ENCODE measurements at regions not wholly inside any gene's neighbourhood (a gene's known extent, or its start where the extent isn't known, plus 50 kb on each side); places are given as distances from the start of the nearest gene placed in this dataset.

DNA sequence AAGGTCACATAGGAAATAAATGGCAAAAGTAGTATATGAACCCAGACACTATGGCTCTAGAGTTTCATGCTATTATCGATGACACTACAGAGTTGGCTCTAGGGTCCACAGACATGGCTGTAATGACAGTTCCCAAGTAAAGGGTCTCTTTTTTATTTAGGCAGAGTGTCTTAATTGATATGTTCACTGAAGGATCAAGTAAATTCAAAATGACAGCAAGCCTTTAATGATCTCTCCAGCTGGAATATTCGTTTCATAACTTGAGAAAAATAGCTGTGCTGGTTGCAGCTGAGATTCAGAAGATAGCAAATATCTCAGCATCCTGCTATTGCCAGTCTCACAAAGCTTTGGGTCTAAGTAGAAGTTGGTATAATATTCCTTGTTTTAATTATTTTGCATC is 333.6 kb upstream of the MAGI2 start (continued):
- no peak for TF ChIP-seq ZBTB33 (IDR thresholded peaks at IDR 0.05)
- no peak for TF ChIP-seq BRCA1 (IDR thresholded peaks at IDR 0.05; ENCODE audit: low read depth, low read length)
- no peak for TF ChIP-seq ZNF622 (IDR thresholded peaks at IDR 0.05)

- H2AFZ ChIP-seq (ENCODE audit: control insufficient read depth, low read depth, low read length): no peak overlapping the region
- POLR2A ChIA-PET: no interaction called here
- no TSS peak for BruUV-seq (replicated peaks)
- no peaks in the 10 kb centered on the region for H3K79me2 ChIP-seq (ENCODE audit: control insufficient read depth, insufficient read depth, low read length)
- H3K4me2 ChIP-seq (ENCODE audit: control insufficient read depth, insufficient read depth): no peak overlapping the region
- CTCF ChIA-PET: no interaction called here
- 30% methylated on average over 5 of the region's 5 CpGs for WGBS (ENCODE audit: insufficient coverage, insufficient replicate concordance, low lambda C conversion rate, missing lambda C conversion rate)
- RAD21 ChIA-PET (ENCODE audit: unreplicated experiment): no interaction called here
- SMC1A ChIA-PET (ENCODE audit: uncharacterized antibody, unreplicated experiment): interaction anchor here (0.6 to 0.7 kb wide), 2 partner anchors 19 to 115 kb away, joined by 3 read pairs; no protein-coding TSS in a partner anchor
- H3K27me3 ChIP-seq (replicated peaks in 1 of 2; ENCODE audit: control insufficient read depth in 2 of 2, insufficient read depth in 2 of 2, low read length in 1 of 2): no peaks in the 10 kb centered on the region
- H3K9ac ChIP-seq (ENCODE audit: control insufficient read depth, insufficient read depth, low read length): no peak overlapping the region
- no peaks in the 10 kb centered on the region for H3K9me3 ChIP-seq (replicated peaks; ENCODE audit: control insufficient read depth, insufficient read depth, low read length)
- in situ Hi-C loops (cut with MboI): no loop called here
- H4K20me1 ChIP-seq (ENCODE audit: control insufficient read depth, insufficient read depth): no peaks in the 10 kb centered on the region
- ATAC-seq (no peak), FAIRE-seq (no peak), DNase-seq (ENCODE audit: low read depth, low spot score) (no peak)
- intact Hi-C loops (cut with micrococcal nuclease; ENCODE audit: unreplicated experiment): no loop called here
- no peak overlapping the region for H3K27ac ChIP-seq (ENCODE audit: control insufficient read depth, insufficient read depth)
- no peaks in the 10 kb centered on the region for H3K4me1 ChIP-seq (ENCODE audit: control insufficient read depth, insufficient read depth, low read length)
- no peaks in the 10 kb centered on the region for H3K36me3 ChIP-seq (ENCODE audit: control insufficient read depth in 2 of 2, insufficient read depth in 2 of 2, low read length in 1 of 2)
- no peak overlapping the region for H3K4me3 ChIP-seq
- TF ChIP-seq IRF3 (IDR thresholded peaks at IDR 0.05) (no peak), YY1 (IDR thresholded peaks at IDR 0.05; ENCODE audit: low read depth, low read length) (no peak), TCF7 (IDR thresholded peaks at IDR 0.05; ENCODE audit: borderline replicate concordance) (no peak), HDGF (IDR thresholded peaks at IDR 0.05) (no peak), MLLT1 (IDR thresholded peaks at IDR 0.05) (no peak), ZNF24 (IDR thresholded peaks at IDR 0.05) (no peak), RB1 (IDR thresholded peaks at IDR 0.05; ENCODE audit: borderline replicate concordance) (no peak), SP1 (IDR thresholded peaks at IDR 0.05; ENCODE audit: low read depth, low read length) (no peak), NR2C2 (IDR thresholded peaks at IDR 0.05; ENCODE audit: borderline replicate concordance, control insufficient read depth, insufficient read length, low read depth) (no peak), PAX8 (IDR thresholded peaks at IDR 0.05) (no peak), MEF2B (IDR thresholded peaks at IDR 0.05; ENCODE audit: partially characterized antibody, poor library complexity, severe bottlenecking) (no peak), SMARCA5 (IDR thresholded peaks at IDR 0.05) (no peak), EED (IDR thresholded peaks at IDR 0.05; ENCODE audit: low read depth) (no peak)
- TF ChIP-seq, protein P1, sequence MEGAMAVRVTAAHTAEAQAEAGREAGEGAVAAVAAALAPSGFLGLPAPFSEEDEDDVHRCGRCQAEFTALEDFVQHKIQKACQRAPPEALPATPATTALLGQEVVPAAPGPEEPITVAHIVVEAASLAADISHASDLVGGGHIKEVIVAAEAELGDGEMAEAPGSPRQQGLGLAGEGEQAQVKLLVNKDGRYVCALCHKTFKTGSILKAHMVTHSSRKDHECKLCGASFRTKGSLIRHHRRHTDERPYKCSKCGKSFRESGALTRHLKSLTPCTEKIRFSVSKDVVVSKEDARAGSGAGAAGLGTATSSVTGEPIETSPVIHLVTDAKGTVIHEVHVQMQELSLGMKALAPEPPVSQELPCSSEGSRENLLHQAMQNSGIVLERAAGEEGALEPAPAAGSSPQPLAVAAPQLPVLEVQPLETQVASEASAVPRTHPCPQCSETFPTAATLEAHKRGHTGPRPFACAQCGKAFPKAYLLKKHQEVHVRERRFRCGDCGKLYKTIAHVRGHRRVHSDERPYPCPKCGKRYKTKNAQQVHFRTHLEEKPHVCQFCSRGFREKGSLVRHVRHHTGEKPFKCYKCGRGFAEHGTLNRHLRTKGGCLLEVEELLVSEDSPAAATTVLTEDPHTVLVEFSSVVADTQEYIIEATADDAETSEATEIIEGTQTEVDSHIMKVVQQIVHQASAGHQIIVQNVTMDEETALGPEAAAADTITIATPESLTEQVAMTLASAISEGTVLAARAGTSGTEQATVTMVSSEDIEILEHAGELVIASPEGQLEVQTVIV (IDR thresholded peaks at IDR 0.05; ENCODE audit: borderline replicate concordance, partially characterized antibody): no peak
Measured at GRCh38 chr7:79786187-79786586, 332.7 kb upstream of the MAGI2 start.
